ENCODE measurements at regions not wholly inside any gene's neighbourhood (a gene's known extent, or its start where the extent isn't known, plus 50 kb on each side); places are given as distances from the start of the nearest gene placed in this dataset.
A peak's percentile ranks its signal among the peaks of the same experiment; 100 is the strongest.

GRCh38 chr1:13960375-13960987 lies 260.5 kb downstream of the PRDM2 start:
- ATAC-seq: peak; percentile 52 to 73 (median 67)
- peaks cover 16 to 25% of the 10 kb centered on the region in 2 donors for H3K27me3 Mint-ChIP-seq (ENCODE audit: low read depth in 2 of 2)
- intact Hi-C loops (cut with micrococcal nuclease): loop anchor here (1.0 to 10.0 kb wide), 2 partner anchors 136 to 295 kb away; no protein-coding TSS in a partner anchor

GRCh38 chr1:13964768-13965167 lies 264.8 kb downstream of the PRDM2 start:
- 71% methylated on average over 4 of the region's 4 CpGs for WGBS (ENCODE audit: insufficient coverage)
- ATAC-seq: no peak
- Mint-ChIP-seq H3K9me3 (no peaks in the 10 kb centered on the region), H3K36me3 (no peaks in the 10 kb centered on the region), H3K4me3 (no peak overlapping the region), H3K4me1 (no peaks in the 10 kb centered on the region), H3K27ac (no peak overlapping the region), H3K27me3 (ENCODE audit: low read depth in 2 of 2) (peaks cover 16 to 19% of the 10 kb centered on the region in 2 donors)
- H3K36me3 ChIP-seq (ENCODE audit: control insufficient read depth, insufficient read depth, low read length): no peaks in the 10 kb centered on the region
- no peaks in the 10 kb centered on the region for H3K4me1 ChIP-seq (ENCODE audit: control insufficient read depth, insufficient read depth, low read length)
- H3K27ac ChIP-seq (ENCODE audit: low read length): no peak overlapping the region
- no peak overlapping the region for H3K4me3 ChIP-seq (ENCODE audit: low read length)
- no peak for DNase-seq
- TF ChIP-seq, protein P1, sequence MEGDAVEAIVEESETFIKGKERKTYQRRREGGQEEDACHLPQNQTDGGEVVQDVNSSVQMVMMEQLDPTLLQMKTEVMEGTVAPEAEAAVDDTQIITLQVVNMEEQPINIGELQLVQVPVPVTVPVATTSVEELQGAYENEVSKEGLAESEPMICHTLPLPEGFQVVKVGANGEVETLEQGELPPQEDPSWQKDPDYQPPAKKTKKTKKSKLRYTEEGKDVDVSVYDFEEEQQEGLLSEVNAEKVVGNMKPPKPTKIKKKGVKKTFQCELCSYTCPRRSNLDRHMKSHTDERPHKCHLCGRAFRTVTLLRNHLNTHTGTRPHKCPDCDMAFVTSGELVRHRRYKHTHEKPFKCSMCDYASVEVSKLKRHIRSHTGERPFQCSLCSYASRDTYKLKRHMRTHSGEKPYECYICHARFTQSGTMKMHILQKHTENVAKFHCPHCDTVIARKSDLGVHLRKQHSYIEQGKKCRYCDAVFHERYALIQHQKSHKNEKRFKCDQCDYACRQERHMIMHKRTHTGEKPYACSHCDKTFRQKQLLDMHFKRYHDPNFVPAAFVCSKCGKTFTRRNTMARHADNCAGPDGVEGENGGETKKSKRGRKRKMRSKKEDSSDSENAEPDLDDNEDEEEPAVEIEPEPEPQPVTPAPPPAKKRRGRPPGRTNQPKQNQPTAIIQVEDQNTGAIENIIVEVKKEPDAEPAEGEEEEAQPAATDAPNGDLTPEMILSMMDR (IDR thresholded peaks at IDR 0.05): no peak
- H3K27me3 ChIP-seq (ENCODE audit: control insufficient read depth, insufficient read depth, low read length): no peaks in the 10 kb centered on the region
- intact Hi-C loops (cut with micrococcal nuclease): loop anchor here (10.0 kb wide), 1 partner anchor 140 kb away; no protein-coding TSS in a partner anchor
- H3K9me3 ChIP-seq (ENCODE audit: control insufficient read depth, insufficient read depth, low read length): no peaks in the 10 kb centered on the region

More at GRCh38 chr1:13960375-13960987, 260.5 kb downstream of the PRDM2 start:
- Histone ChIP-seq H3K27me3 (ENCODE audit: control insufficient read depth, insufficient read depth, low read length) (no peaks in the 10 kb centered on the region), H3K9me3 (ENCODE audit: control insufficient read depth, insufficient read depth, low read length) (no peaks in the 10 kb centered on the region), H3K4me3 (ENCODE audit: low read length) (no peak overlapping the region), H3K27ac (ENCODE audit: low read length) (no peak overlapping the region), H3K4me1 (ENCODE audit: control insufficient read depth, insufficient read depth, low read length) (no peaks in the 10 kb centered on the region), H3K36me3 (ENCODE audit: control insufficient read depth, insufficient read depth, low read length) (no peaks in the 10 kb centered on the region)
- Mint-ChIP-seq H3K27ac (no peak overlapping the region), H3K36me3 (no peaks in the 10 kb centered on the region), H3K4me1 (no peaks in the 10 kb centered on the region), H3K4me3 (no peak overlapping the region), H3K9me3 (no peaks in the 10 kb centered on the region)
- WGBS (ENCODE audit: insufficient coverage): 13% methylated on average over 12 of the region's 12 CpGs
- DNase-seq: peak; percentile 58 to 80
- TF ChIP-seq, protein P1 (IDR thresholded peaks at IDR 0.05): peak; percentile 95

GRCh38 chr1:13965770-13966398 lies 265.9 kb downstream of the PRDM2 start:
- intact Hi-C loops (cut with micrococcal nuclease): loop anchor here (10.0 kb wide), 1 partner anchor 141 kb away; no protein-coding TSS in a partner anchor
- H3K36me3 Mint-ChIP-seq: no peaks in the 10 kb centered on the region
- Histone ChIP-seq H3K27ac (ENCODE audit: low read length) (no peak overlapping the region), H3K9me3 (ENCODE audit: control insufficient read depth, insufficient read depth, low read length) (peaks cover 1% of the 10 kb centered on the region), H3K36me3 (ENCODE audit: control insufficient read depth, insufficient read depth, low read length) (no peaks in the 10 kb centered on the region), H3K27me3 (ENCODE audit: control insufficient read depth, insufficient read depth, low read length) (peaks cover 2% of the 10 kb centered on the region), H3K4me1 (ENCODE audit: control insufficient read depth, insufficient read depth, low read length) (no peaks in the 10 kb centered on the region), H3K4me3 (ENCODE audit: low read length) (no peak overlapping the region)
- TF ChIP-seq, protein P1 (IDR thresholded peaks at IDR 0.05): no peak
- H3K9me3 Mint-ChIP-seq: no peaks in the 10 kb centered on the region
- DNase-seq (no peak), ATAC-seq (no peak)
- no peaks in the 10 kb centered on the region for H3K4me1 Mint-ChIP-seq
- peaks cover 16 to 19% of the 10 kb centered on the region in 2 donors for H3K27me3 Mint-ChIP-seq (ENCODE audit: low read depth in 2 of 2)
- no peak overlapping the region for H3K27ac Mint-ChIP-seq
- 37% methylated on average over 8 of the region's 8 CpGs for WGBS (ENCODE audit: insufficient coverage)
- no peak overlapping the region for H3K4me3 Mint-ChIP-seq
